ENCODE measurements at regions not wholly inside any gene's neighbourhood (a gene's known extent, or its start where the extent isn't known, plus 50 kb on each side); places are given as distances from the start of the nearest gene placed in this dataset.

- DNase-seq (ENCODE audit: low read depth in 2 of 3, low spot score in 1 of 3), result no peak
Observed at GRCh38 chr13:111394211-111394922, 73.9 kb downstream of the TEX29 start.

GRCh38 chr13:111395511-111396393 is 75.3 kb downstream of the TEX29 start:
- no peak for DNase-seq (ENCODE audit: low read depth in 2 of 3, low spot score in 1 of 3)

- DNase-seq (ENCODE audit: low read depth in 2 of 3, low spot score in 1 of 3), result no peak
Observed at GRCh38 chr13:111396457-111396856, 76.0 kb downstream of the TEX29 start.

GRCh38 chr13:111397202-111397880 is 76.9 kb downstream of the TEX29 start:
- DNase-seq (ENCODE audit: low read depth in 2 of 3, low spot score in 1 of 3), result no peak

- no peak for DNase-seq (ENCODE audit: low read depth in 2 of 3, low spot score in 1 of 3)
Observed at GRCh38 chr13:111398196-111398595, 77.8 kb downstream of the TEX29 start.

- no peak for DNase-seq (ENCODE audit: low read depth in 2 of 3, low spot score in 1 of 3)
Observed at GRCh38 chr13:111398715-111399299, 78.4 kb downstream of the TEX29 start.

- no peak for DNase-seq (ENCODE audit: low read depth in 2 of 3, low spot score in 1 of 3)
Observed at GRCh38 chr13:111399334-111399733, 78.9 kb downstream of the TEX29 start.

GRCh38 chr13:111399776-111400538 is 79.5 kb downstream of the TEX29 start:
- no peak for DNase-seq (ENCODE audit: low read depth in 2 of 3, low spot score in 1 of 3)

GRCh38 chr13:111401151-111401550 is 80.7 kb downstream of the TEX29 start:
- DNase-seq (ENCODE audit: low read depth in 2 of 3, low spot score in 1 of 3), result no peak

- DNase-seq (ENCODE audit: low read depth in 2 of 3, low spot score in 1 of 3), result no peak
Observed at GRCh38 chr13:111401755-111402154, 81.3 kb downstream of the TEX29 start.

- no peak for DNase-seq (ENCODE audit: low read depth in 2 of 3, low spot score in 1 of 3)
Observed at GRCh38 chr13:111402441-111402840, 82.0 kb downstream of the TEX29 start.

- DNase-seq (ENCODE audit: low read depth in 2 of 3, low spot score in 1 of 3), result no peak
Observed at GRCh38 chr13:111403266-111403665, 82.8 kb downstream of the TEX29 start.

GRCh38 chr13:111404746-111405145 is 84.3 kb downstream of the TEX29 start:
- DNase-seq (ENCODE audit: low read depth in 2 of 3, low spot score in 1 of 3), result no peak

- DNase-seq (ENCODE audit: low read depth in 2 of 3, low spot score in 1 of 3), result no peak
Observed at GRCh38 chr13:111406636-111407035, 86.2 kb downstream of the TEX29 start.

GRCh38 chr13:111407381-111408131 is 87.1 kb downstream of the TEX29 start:
- no peak for DNase-seq (ENCODE audit: low read depth in 2 of 3, low spot score in 1 of 3)

GRCh38 chr13:111409413-111409812 is 89.0 kb downstream of the TEX29 start:
- no peak for DNase-seq (ENCODE audit: low read depth in 2 of 3, low spot score in 1 of 3)

GRCh38 chr13:111410232-111411021 is 90.0 kb downstream of the TEX29 start:
- no peak for DNase-seq (ENCODE audit: low read depth in 2 of 3, low spot score in 1 of 3)

- no peak for DNase-seq (ENCODE audit: low read depth in 2 of 3, low spot score in 1 of 3)
Observed at GRCh38 chr13:111411151-111411858, 90.9 kb downstream of the TEX29 start.

Measured in stimulated activated CD4-positive, alpha-beta T cell treated with anti-CD3 and anti-CD28 coated beads, Interleukin-12 subunit alpha, Interleukin-12 subunit beta, amount 100 ng/mL, for 48 hours (primary cell).